PC-3 (cell line): ENCODE measurements at regions not wholly inside any gene's neighbourhood (a gene's known extent, or its start where the extent isn't known, plus 50 kb on each side); places are given as distances from the start of the nearest gene placed in this dataset.

ENCODE experiments used
- CTCF ChIP-seq: fragments of 300-600 bp; sonication (generic); conservative IDR thresholded peaks from 2 replicates; pipeline ENCODE4 v1.5.1; 2017; ENCODE audit warnings: antibody characterized with exemption, low read depth, mild to moderate bottlenecking, low read length
- EZH2 ChIP-seq: fragments of 300-600 bp; sonication (generic); IDR thresholded peaks from one replicate; pipeline ENCODE4 v1.6.1; 2017; ENCODE audit warnings: antibody characterized with exemption, mild to moderate bottlenecking, low read length; ENCODE audit not compliant: unreplicated experiment

DNA sequence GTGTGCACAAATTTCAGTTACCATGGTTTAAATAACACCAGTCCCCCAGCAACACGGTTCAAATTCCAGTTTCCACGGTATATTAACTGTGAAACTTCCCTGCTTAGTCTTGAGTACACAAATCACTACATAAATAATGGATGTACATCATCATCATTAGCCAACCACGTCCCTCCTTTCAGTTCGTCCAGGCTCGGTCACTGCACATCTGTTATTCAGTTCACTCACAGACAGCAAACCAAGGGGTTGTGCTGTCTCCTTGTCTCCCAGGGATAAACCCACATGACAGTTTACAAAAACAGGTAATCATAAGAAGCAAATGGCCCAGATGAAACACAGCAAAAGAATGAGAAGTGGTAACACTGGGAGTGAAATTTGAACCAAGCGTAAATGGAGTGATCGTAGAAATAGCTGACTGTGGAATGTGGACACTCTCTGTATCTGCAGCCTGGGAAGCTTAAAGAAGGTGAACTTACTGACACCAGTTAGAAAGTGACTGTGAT is 61.0 kb upstream of the RAD23B start:
- TF ChIP-seq EZH2 (no peak), CTCF (no peak)
